Brain microvascular endothelial cell (primary cell): ENCODE measurements at regions not wholly inside any gene's neighbourhood (a gene's known extent, or its start where the extent isn't known, plus 50 kb on each side); places are given as distances from the start of the nearest gene placed in this dataset.

Experiments
- DNase-seq: peaks from one replicate; pipeline ENCODE4 v3.0.0-alpha.2; 2020
- H3K27ac ChIP-seq: fragments of 250-450 bp; sonication (Bioruptor Pico); 2 replicates; pipeline ENCODE4 v1.5.1; 2020; ENCODE audit warnings: mild to moderate bottlenecking, moderate library complexity
- H3K27me3 ChIP-seq: fragments of 250-450 bp; sonication (Bioruptor Pico); replicated peaks from 2 replicates; pipeline ENCODE4 v1.5.1; 2020; ENCODE audit warnings: mild to moderate bottlenecking
- H3K36me3 ChIP-seq: fragments of 250-450 bp; sonication (Bioruptor Pico); replicated peaks from 2 replicates; pipeline ENCODE4 v1.5.1; 2020; ENCODE audit warnings: mild to moderate bottlenecking
- H3K4me3 ChIP-seq: 2 replicates; pipeline ENCODE4 v1.5.1; 2011; ENCODE audit warnings: low read depth, mild to moderate bottlenecking, control low read depth, low read length, moderate library complexity
- in situ Hi-C: cut with HindIII; loops from 2 replicates; pipeline ENCODE4 v1.10.0; 2017; ENCODE audit warnings: low sequenced_read_pairs, low pct_ligation_motif_present
- TF ChIP-seq, protein P1 (sequence below): IDR thresholded peaks from 2 replicates; pipeline ENCODE4 v1.5.1; 2011; ENCODE audit warnings: low read depth, mild to moderate bottlenecking, moderate library complexity, low read length, control low read depth, inconsistent platforms; ENCODE audit errors: missing control alignments

DNA sequence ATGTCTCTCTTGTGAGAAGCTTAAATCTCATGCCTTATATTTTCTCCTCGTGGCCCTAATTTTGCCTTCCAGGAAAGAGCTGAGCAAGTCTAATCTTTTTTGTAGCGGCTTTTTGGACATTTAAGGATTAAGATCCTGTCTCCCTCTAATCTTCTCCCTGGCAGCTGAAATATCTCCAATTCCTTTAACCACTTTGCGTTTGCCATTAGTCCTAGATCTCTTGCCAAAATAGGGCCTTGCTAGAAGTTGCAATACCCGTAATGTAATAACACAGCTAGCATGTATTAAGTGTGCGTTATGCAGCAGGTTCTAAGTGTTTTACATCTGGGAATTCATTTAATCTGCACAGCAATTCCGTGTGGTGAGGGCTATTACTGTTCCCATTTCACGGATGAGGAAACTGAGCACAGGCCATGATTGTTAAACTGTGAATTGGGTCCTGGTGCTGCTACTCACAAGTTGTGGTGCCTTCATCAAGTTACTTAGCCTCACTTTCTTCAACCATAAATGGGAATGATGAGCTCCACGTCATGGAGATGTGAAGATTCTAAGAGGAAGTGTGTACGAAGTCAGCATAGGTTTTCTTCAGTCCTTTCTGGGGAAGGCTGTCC, 198.9 kb upstream of the ASIC2 start:
- Histone ChIP-seq H3K36me3 (no peaks in the 10 kb centered on the region), H3K4me3 (no peak overlapping the region), H3K27ac (no peak overlapping the region), H3K27me3 (no peaks in the 10 kb centered on the region)
- in situ Hi-C loops = no loop called here
- no peak for DNase-seq
- TF ChIP-seq, protein P1, sequence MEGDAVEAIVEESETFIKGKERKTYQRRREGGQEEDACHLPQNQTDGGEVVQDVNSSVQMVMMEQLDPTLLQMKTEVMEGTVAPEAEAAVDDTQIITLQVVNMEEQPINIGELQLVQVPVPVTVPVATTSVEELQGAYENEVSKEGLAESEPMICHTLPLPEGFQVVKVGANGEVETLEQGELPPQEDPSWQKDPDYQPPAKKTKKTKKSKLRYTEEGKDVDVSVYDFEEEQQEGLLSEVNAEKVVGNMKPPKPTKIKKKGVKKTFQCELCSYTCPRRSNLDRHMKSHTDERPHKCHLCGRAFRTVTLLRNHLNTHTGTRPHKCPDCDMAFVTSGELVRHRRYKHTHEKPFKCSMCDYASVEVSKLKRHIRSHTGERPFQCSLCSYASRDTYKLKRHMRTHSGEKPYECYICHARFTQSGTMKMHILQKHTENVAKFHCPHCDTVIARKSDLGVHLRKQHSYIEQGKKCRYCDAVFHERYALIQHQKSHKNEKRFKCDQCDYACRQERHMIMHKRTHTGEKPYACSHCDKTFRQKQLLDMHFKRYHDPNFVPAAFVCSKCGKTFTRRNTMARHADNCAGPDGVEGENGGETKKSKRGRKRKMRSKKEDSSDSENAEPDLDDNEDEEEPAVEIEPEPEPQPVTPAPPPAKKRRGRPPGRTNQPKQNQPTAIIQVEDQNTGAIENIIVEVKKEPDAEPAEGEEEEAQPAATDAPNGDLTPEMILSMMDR = no peak

DNA sequence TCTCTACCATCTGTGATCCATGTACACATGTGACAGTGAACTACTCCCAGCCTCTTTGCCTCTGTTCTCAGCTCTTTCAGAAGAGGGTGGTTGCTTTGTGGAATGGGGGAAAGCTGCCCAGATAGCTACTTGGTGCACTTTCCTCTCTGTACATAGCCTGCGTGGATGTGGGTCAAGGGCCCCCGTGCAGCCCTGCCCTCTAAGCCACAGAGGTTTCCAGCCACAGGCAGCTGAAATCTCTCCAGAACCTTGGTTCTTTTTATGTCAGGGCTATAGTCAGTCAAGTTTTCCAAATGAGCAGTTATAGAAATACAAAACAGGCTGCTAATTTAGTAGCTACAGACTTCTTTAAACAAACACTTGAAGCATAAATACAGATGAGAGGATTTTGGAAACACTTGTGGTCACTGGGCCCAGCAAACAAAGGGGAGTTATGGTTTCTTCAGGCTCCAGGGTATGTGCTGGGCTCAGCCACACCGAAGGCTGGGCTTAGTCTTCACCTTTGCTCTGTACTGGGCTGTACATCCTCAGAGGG, 199.7 kb upstream of the ASIC2 start:
- H3K27me3 ChIP-seq = no peaks in the 10 kb centered on the region
- in situ Hi-C loops = no loop called here
- no peak for DNase-seq
- TF ChIP-seq, protein P1 = no peak
- no peaks in the 10 kb centered on the region for H3K36me3 ChIP-seq
- H3K27ac ChIP-seq = no peak overlapping the region
- no peak overlapping the region for H3K4me3 ChIP-seq

DNA sequence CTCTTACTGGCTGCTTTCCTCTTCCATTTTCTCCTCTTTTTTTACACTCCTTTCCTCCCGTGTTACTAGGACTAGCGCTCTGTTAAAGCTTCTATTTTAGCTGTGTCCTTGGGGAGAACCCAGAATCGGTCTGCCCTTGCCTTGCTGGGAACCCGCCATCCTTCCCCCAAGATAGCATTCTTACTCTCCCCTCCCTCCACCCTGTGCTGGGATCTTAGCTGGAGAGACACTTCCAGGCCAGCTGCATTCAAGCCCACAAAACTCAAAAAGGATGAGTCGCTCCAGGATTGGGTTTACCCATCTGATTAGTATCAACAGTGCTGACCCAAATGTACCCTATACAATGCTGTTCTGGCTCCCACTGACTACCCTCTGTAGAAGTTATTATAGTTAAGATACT, 200.5 kb upstream of the ASIC2 start:
- in situ Hi-C loops = no loop called here
- Histone ChIP-seq H3K27ac (no peak overlapping the region), H3K27me3 (no peaks in the 10 kb centered on the region), H3K36me3 (no peaks in the 10 kb centered on the region), H3K4me3 (no peak overlapping the region)
- TF ChIP-seq, protein P1 = no peak
- no peak for DNase-seq

DNA sequence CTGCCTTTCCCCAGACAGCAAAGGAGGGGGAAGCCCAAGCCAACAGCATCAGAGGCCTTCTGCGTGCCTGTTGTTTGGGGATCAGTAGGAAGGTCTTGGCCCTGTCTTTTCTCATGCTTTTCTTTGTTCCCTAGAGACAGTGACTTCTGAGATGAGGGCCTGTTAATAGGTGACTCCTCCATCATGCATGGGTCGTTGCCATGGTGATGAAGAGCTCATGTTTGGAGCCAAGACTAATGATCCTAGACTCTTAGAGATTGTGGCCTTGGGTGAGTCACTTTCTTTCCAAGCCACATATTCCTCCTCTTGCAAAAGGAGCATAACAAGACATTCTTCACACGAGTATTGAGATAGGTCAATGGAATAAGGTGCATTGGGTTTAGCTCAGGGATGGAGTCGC, 201.1 kb upstream of the ASIC2 start:
- H3K36me3 ChIP-seq = no peaks in the 10 kb centered on the region
- in situ Hi-C loops = no loop called here
- H3K27me3 ChIP-seq = no peaks in the 10 kb centered on the region
- TF ChIP-seq, protein P1 = no peak
- H3K27ac ChIP-seq = no peak overlapping the region
- DNase-seq = peak; percentile 35
- H3K4me3 ChIP-seq = no peak overlapping the region

DNA sequence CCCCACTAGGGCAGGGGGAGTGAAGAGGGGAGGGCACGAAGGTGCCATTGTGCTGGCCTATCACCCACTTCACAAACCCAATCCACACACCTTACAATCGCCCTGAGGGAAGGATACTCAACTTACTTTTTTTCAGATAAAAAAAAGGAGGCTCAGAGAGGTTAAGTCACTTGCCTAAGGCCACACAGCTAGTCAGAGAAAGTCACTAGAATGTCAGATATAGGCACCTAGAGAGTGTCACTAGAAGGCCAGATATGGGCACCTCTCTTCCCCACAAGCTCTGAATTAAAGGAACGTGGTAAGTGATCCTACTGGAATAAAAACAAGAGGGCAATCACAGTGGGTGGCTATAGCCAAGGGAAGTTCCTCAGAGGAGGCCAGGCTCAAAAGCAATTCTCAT, 204.5 kb upstream of the ASIC2 start:
- in situ Hi-C loops = no loop called here
- Histone ChIP-seq H3K4me3 (no peak overlapping the region), H3K27ac (no peak overlapping the region), H3K27me3 (no peaks in the 10 kb centered on the region), H3K36me3 (no peaks in the 10 kb centered on the region)
- no peak for DNase-seq
- TF ChIP-seq, protein P1 = no peak

DNA sequence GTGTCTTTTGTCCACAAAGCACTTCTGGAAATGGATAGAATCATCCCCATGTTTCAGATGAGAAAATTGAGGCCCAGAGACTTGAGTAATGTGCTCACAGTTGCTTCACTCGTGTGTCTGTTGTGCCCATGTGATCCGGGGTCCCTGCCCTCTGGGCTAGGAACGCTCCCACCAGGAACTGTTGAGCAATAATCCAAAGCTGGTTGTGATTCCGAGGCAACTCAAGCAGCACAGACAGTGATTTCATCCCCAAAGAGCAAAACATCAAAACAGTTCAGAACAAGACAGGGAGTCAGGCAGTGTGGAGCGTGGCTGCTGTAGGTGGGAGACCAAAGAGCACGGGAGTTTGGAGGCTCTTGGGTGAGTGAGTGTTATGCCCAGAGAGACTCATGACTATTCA, 205.0 kb upstream of the ASIC2 start:
- no peak for DNase-seq
- H3K27ac ChIP-seq = no peak overlapping the region
- in situ Hi-C loops = no loop called here
- TF ChIP-seq, protein P1 = no peak
- no peak overlapping the region for H3K4me3 ChIP-seq
- H3K36me3 ChIP-seq = no peaks in the 10 kb centered on the region
- H3K27me3 ChIP-seq = no peaks in the 10 kb centered on the region
